ENCODE measurements at regions not wholly inside any gene's neighbourhood (a gene's known extent, or its start where the extent isn't known, plus 50 kb on each side); places are given as distances from the start of the nearest gene placed in this dataset.
A peak's percentile ranks its signal among the peaks of the same experiment; 100 is the strongest.

DNA sequence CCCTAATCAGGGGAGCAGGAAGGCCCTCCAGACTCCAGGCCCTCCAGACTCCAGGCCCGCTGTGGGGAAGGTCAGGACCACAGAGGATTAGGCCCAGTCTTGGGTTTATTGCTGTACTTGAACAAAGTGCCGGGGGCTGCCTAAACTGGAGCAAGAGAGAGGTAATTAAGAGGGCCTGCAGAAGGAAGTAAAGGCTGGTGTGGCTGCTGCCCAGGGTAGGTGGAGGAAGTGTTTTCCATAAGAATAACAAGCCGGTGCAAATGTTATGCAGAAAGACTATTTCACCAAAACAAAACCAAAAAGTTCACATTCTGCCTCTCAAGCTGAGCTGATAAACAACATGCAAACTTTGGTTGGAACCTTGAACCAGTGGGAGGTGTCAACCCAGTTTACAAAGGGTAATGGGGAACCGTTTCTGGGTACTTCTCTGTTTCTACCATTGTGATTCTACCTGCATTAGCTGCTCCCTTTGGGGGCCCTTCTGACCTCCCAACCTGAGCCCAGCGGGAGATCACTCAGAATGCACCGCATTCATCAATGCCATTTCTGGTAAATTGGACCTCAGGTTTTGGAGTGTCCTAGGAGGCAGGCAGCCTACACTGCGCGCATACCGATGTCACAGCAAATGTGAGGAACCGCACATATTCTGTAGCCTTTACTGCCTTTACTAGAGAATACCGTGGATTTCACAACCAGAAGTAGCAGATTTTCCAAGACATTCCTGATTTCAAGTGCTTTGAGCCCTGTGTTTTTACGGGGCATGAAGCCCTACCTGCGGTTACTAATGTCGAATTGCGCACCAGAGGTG is 59.7 kb upstream of the BCOR start:
- peaks cover 35% of the 10 kb centered on the region for H3K4me1 ChIP-seq
- TF ChIP-seq EP300 (IDR thresholded peaks at IDR 0.05) (no peak), POLR2A (IDR thresholded peaks at IDR 0.05) (no peak), POLR2AphosphoS5 (IDR thresholded peaks at IDR 0.05) (no peak)
- TF ChIP-seq, protein P1, sequence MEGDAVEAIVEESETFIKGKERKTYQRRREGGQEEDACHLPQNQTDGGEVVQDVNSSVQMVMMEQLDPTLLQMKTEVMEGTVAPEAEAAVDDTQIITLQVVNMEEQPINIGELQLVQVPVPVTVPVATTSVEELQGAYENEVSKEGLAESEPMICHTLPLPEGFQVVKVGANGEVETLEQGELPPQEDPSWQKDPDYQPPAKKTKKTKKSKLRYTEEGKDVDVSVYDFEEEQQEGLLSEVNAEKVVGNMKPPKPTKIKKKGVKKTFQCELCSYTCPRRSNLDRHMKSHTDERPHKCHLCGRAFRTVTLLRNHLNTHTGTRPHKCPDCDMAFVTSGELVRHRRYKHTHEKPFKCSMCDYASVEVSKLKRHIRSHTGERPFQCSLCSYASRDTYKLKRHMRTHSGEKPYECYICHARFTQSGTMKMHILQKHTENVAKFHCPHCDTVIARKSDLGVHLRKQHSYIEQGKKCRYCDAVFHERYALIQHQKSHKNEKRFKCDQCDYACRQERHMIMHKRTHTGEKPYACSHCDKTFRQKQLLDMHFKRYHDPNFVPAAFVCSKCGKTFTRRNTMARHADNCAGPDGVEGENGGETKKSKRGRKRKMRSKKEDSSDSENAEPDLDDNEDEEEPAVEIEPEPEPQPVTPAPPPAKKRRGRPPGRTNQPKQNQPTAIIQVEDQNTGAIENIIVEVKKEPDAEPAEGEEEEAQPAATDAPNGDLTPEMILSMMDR (IDR thresholded peaks at IDR 0.05) = no peak
- no peak for DNase-seq (ENCODE audit: low spot score in 2 of 2)
- no peaks in the 10 kb centered on the region for H3K9me3 ChIP-seq
- 55% methylated on average over 14 of the region's 15 CpGs for WGBS
- H3K27ac ChIP-seq = no peak overlapping the region
- no peaks in the 10 kb centered on the region for H3K36me3 ChIP-seq
- no peaks in the 10 kb centered on the region for H3K27me3 ChIP-seq
- H3K4me3 ChIP-seq = peak overlapping the region; percentile 50

DNA sequence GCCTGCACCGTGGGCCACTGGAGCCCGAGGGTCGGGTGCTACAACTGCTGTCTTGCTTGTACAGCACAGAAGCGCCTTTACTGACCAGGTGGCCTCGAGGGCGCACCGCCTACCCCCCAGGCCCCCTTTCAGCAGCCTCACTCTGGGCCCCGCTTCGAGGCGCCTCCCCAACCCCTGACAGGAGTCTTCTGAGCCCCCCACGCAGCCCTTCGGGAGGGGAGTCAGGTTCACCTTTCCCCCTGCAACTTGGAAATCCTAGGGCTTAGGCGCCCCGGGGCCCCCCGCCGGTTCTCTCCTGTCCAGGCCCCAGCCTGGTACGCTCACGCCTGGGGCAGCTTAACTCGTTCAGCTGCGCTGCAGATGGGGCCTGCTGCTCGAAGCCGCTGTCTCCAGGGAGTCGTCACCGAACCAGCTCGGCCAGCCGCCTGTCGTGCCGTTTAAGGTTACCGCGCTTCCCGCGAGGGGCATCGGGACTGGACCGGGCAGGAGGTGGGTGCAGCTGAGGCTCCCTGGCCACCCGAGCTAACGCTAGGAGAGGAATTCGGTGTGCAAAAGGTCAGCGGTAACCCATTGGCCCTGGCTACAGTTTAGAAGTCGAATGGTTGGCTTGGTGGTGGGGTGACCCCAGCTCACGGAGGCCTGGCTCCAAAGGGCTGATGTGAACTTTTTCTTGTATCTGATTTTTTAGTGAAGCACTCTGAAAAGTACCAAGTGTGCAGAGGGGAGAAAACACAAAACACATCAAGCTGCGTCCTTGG is 58.9 kb upstream of the BCOR start:
- no peaks in the 10 kb centered on the region for H3K27me3 ChIP-seq
- no peak for DNase-seq (ENCODE audit: low spot score in 2 of 2)
- WGBS = 72% methylated on average over 8 of the region's 41 CpGs
- no peak overlapping the region for H3K27ac ChIP-seq
- no peaks in the 10 kb centered on the region for H3K36me3 ChIP-seq
- no peaks in the 10 kb centered on the region for H3K9me3 ChIP-seq
- TF ChIP-seq, protein P1 (IDR thresholded peaks at IDR 0.05) = no peak
- TF ChIP-seq POLR2AphosphoS5 (IDR thresholded peaks at IDR 0.05) (no peak), POLR2A (IDR thresholded peaks at IDR 0.05) (no peak), EP300 (IDR thresholded peaks at IDR 0.05) (no peak)
- peaks cover 41% of the 10 kb centered on the region for H3K4me1 ChIP-seq
- no peak overlapping the region for H3K4me3 ChIP-seq

DNA sequence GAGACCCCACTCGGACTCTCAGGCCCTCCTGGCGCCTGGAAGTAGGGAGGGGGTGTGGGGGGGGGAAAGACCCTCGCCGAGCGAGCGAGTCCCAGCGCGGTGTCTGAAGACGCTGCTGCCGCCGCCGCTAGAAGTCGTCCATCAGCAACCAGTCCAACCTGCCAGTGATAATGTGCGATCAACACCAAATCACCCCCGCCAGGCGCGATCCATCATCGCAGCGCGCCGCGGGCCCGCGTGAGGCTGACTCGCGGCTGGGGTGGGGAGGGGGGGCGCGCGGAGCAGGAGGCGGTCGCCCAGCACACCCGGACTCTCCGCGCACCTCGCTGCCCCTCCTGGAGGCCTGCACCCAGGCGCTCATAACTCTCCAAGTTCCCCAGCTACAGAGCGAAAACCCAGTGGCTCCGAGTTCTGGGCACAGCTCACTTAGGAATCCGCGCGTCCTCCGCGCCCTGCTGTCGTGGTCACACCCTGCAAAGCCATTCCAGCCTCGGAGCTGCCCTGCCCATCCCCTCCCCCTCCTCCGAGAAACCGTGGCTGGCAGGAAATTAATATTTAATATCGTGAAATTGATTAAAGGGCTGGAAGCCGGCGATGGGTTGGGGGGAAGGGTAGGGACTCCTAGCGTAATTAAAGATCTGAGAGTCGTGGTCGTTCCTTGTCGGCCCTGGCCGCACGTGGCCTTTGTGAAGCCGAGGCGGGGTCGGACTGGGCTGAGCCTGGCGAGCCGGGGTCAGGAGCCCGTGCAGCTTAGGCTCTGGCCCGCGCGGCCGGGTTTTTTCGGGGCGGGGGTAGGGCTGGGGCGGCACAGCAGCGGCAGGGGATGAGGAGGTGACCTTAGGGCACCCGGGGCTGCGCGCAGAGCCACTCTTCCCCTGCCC is 58.1 kb upstream of the BCOR start:
- peaks cover 41% of the 10 kb centered on the region for H3K4me1 ChIP-seq
- WGBS = 26% methylated on average over 54 of the region's 73 CpGs
- no peaks in the 10 kb centered on the region for H3K27me3 ChIP-seq
- H3K4me3 ChIP-seq = peak overlapping the region; percentile 53
- H3K9me3 ChIP-seq = no peaks in the 10 kb centered on the region
- H3K27ac ChIP-seq = peak overlapping the region; percentile 38
- no peaks in the 10 kb centered on the region for H3K36me3 ChIP-seq
- DNase-seq (ENCODE audit: low spot score in 2 of 2) = no peak
- no peak for TF ChIP-seq POLR2A (IDR thresholded peaks at IDR 0.05)
- TF ChIP-seq, protein P1 (IDR thresholded peaks at IDR 0.05) = no peak
- TF ChIP-seq POLR2AphosphoS5 (IDR thresholded peaks at IDR 0.05) = no peak
- no peak for TF ChIP-seq EP300 (IDR thresholded peaks at IDR 0.05)

DNA sequence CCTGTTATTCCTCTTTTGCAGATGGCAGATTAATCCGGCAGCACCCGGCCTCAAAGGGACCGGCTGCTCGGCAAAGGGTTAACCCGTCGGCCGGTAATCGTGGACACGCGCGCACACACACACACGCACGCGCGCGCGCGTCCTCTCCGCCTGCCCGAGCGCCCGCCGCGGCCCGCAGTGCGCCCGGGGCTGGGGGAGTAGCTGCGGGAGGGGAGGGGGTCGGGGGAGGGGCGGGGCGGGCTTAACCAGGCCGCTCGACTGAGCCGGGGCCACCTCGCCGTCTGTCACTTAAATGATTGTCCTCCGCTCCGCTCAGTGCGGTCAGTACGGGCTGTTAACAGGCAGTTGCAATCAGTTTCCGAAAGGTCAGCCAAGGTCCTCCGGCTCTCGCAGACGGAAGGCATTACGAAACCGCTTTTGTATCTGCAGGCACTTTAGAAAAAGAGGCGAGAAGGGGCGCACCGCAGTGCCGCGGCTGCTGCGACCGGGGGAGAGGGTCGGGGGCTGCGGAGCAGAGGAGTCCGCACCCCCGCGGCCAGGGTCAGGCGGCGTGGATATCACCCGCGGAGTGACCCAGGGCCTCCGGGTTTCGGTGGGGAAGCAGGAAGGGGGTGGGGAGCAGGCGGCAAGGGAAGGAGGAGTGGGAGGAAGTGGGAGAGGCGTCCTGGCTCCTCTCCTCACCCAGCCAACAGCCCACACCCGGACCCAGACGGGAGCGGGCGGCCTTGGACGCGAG is 57.3 kb upstream of the BCOR start:
- no peak for DNase-seq (ENCODE audit: low spot score in 2 of 2)
- WGBS = 6% methylated on average over 41 of the region's 72 CpGs
- Histone ChIP-seq H3K27ac (peak overlapping the region; percentile 38), H3K9me3 (no peaks in the 10 kb centered on the region), H3K36me3 (no peaks in the 10 kb centered on the region), H3K4me3 (peak overlapping the region; percentile 53), H3K4me1 (peaks cover 41% of the 10 kb centered on the region), H3K27me3 (no peaks in the 10 kb centered on the region)
- TF ChIP-seq, protein P1 (IDR thresholded peaks at IDR 0.05) = no peak
- TF ChIP-seq POLR2AphosphoS5 (IDR thresholded peaks at IDR 0.05) = no peak
- TF ChIP-seq POLR2A (IDR thresholded peaks at IDR 0.05) = no peak
- TF ChIP-seq EP300 (IDR thresholded peaks at IDR 0.05) = no peak

All from suprapubic skin (tissue), 4 donors.